GM12892 (cell line): ENCODE measurements at regions not wholly inside any gene's neighbourhood (a gene's known extent, or its start where the extent isn't known, plus 50 kb on each side); places are given as distances from the start of the nearest gene placed in this dataset.

Experiments
- POLR2A ChIP-seq: IDR thresholded peaks from 2 replicates; pipeline ENCODE4 v1.6.1; 2011; ENCODE audit warnings: low read depth, low read length, control low read depth
- POLR2AphosphoS5 ChIP-seq: IDR thresholded peaks from 2 replicates; pipeline ENCODE4 v1.6.1; 2011; ENCODE audit warnings: low read depth, low read length, control low read depth

DNA sequence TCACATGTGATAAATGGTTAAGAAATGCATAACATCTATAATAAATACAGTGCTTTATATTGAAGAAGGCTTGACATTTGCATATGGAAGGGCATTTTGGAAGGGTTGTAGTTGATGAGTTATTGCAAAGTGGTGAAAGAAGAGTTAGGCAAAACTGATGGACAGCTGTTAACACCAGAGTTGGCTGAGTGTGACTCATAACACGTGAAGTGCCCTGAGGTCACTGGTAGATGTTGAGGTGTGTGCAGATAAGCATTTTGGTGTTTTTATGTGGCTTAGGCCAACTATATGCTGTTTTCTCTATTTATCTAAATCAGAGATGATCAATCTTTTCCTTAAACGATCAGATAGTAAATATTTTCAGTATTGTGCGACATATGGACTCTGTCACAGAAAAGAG is 154.3 kb upstream of the KCNH7 start:
- TF ChIP-seq POLR2A (no peak), POLR2AphosphoS5 (no peak)
